A673 (cell line): ENCODE measurements at regions not wholly inside any gene's neighbourhood (a gene's known extent, or its start where the extent isn't known, plus 50 kb on each side); places are given as distances from the start of the nearest gene placed in this dataset.

Source experiments
- BruUV-seq: library from RNA; stranded (reverse); fragments of 400-500 nt; replicated peaks from 2 replicates; lab custom pipeline; 2021; lab: Mats Ljungman, UMichigan
- CTCF ChIA-PET: fragments of 300-600 bp; sonication (Branson Sonifier 250); formaldehyde crosslinking; loops from one replicate; lab custom pipeline; 2022; ENCODE audit warnings: antibody characterized with exemption; lab: Charles Lee
- POLR2A ChIA-PET: fragments of 300-600 bp; sonication (Branson Sonifier 250); formaldehyde crosslinking; loops from one replicate; lab custom pipeline; 2022; ENCODE audit warnings: antibody characterized with exemption; ENCODE audit not compliant: low non-redundant PET; lab: Charles Lee
- DNase-seq: peaks from one replicate; pipeline ENCODE4 v3.0.0-alpha.2; 2015; ENCODE audit warnings: low spot score
- H3K27ac ChIP-seq: fragments of 200-600 bp; sonication (generic); 2 replicates; pipeline ENCODE4 v1.5.1; 2016; ENCODE audit warnings: mixed run types, low read depth, mild to moderate bottlenecking, mixed read lengths, antibody characterized with exemption, low read length; ENCODE audit not compliant: poor library complexity, severe bottlenecking
- H3K27me3 ChIP-seq: fragments of 200-600 bp; sonication (generic); replicated peaks from 2 replicates; pipeline ENCODE4 v1.6.1; 2017; ENCODE audit warnings: mixed run types, low read depth, mild to moderate bottlenecking, mixed read lengths, antibody characterized with exemption, low read length; ENCODE audit not compliant: insufficient read depth, poor library complexity
- H3K36me3 ChIP-seq: fragments of 200-600 bp; sonication (generic); 2 replicates; pipeline ENCODE4 v1.6.1; 2016; ENCODE audit warnings: mixed run types, mild to moderate bottlenecking, mixed read lengths, antibody characterized with exemption, low read length; ENCODE audit not compliant: insufficient read depth, poor library complexity, severe bottlenecking
- H3K4me1 ChIP-seq: fragments of 200-600 bp; sonication (generic); 2 replicates; pipeline ENCODE4 v1.6.1; 2017; ENCODE audit warnings: mixed run types, mild to moderate bottlenecking, mixed read lengths, antibody characterized with exemption, low read length; ENCODE audit not compliant: insufficient read depth, poor library complexity, severe bottlenecking
- H3K4me3 ChIP-seq: fragments of 200-600 bp; sonication (generic); 2 replicates; pipeline ENCODE4 v1.5.1; 2016; ENCODE audit warnings: low read depth, mixed run types, mild to moderate bottlenecking, mixed read lengths, low read length; ENCODE audit not compliant: poor library complexity, severe bottlenecking
- H3K9me3 ChIP-seq: fragments of 200-600 bp; sonication (generic); 2 replicates; pipeline ENCODE4 v1.6.1; 2016; ENCODE audit warnings: mixed run types, low read depth, mild to moderate bottlenecking, mixed read lengths, antibody characterized with exemption, low read length; ENCODE audit not compliant: poor library complexity, severe bottlenecking
- CTCF ChIP-seq: fragments of 300-800, 200-600 bp; sonication (generic); conservative IDR thresholded peaks from 2 replicates; pipeline ENCODE4 v1.5.1; 2017; ENCODE audit warnings: low read depth, mild to moderate bottlenecking, antibody characterized with exemption, low read length, moderate library complexity, mixed read lengths
- EZH2 ChIP-seq: fragments of 200-600 bp; sonication (generic); IDR thresholded peaks from 2 replicates; pipeline ENCODE4 v1.6.1; 2017; ENCODE audit warnings: borderline replicate concordance, low read depth, mild to moderate bottlenecking, mixed read lengths, antibody characterized with exemption, low read length; ENCODE audit not compliant: poor library complexity, severe bottlenecking
- intact Hi-C: fragments of 100-400 bp; cut with micrococcal nuclease; formaldehyde crosslinking; loops from one replicate; pipeline ENCODE4 v1.10.0; 2022; ENCODE audit not compliant: unreplicated experiment

GRCh38 chr7:57388761-57389160 is 61.2 kb upstream of the ZNF716 start:
- DNase-seq: no peak
- BruUV-seq: no TSS peak
- peaks cover 30% of the 10 kb centered on the region for H3K9me3 ChIP-seq
- POLR2A ChIA-PET: no interaction called here
- intact Hi-C loops: no loop called here
- no peaks in the 10 kb centered on the region for H3K4me1 ChIP-seq
- no peaks in the 10 kb centered on the region for H3K27me3 ChIP-seq
- TF ChIP-seq EZH2 (no peak), CTCF (no peak)
- no peaks in the 10 kb centered on the region for H3K36me3 ChIP-seq
- no peak overlapping the region for H3K27ac ChIP-seq
- CTCF ChIA-PET: no interaction called here
- no peak overlapping the region for H3K4me3 ChIP-seq

DNA sequence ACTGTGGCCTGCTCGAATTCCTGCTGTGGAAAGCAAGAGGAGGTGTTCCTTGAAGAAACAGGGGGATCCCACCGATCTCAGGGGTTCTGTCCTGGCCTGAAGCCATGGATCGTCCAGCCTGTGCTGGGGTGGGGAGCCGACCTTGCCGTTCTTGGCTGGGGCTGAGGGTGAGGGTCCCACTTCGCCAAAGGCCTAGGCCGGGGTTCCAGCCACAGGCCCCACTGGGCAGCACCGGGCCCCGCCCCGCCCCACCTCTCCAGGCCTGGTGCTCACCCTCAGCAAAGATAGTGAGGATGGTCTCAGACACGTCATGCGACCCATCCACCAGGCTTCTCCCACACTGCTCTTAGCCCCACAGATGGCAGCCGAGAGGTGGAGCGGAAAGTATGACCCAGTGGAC is 51.4 kb upstream of the ZNF716 start:
- BruUV-seq: no TSS peak

DNA sequence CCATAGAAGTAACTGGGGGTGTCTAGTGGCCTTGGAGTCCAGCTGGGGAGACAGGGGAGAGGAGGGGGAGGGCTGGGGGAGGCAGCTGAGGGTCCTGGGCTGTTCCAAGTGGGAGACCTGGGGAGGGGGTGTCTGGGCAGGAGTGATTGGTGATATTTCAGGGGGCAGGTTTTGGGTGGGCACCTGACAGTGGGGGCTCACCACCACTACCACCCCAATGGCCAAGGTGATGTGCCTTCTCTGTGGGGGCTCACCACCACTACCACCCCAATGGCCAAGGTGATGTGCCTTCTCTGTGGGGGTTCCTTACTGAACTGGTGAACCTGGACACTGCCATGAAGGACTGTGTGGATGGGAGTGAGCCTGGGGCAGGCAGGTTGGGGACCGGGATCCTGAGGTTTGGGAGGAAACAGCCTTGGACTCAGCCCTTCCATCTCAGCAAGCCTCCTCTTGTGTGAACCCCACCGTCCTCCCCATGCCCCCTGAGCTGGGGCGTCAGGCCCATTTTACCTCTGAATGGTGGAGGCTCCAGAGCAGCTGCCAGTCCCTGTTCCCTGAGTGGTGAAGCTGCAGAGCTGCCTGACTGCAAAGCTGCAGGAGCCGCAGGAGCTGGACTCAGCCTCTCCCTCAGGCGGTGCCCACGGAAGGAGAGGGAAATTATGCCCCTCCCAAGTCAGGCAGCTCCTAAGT is 50.6 kb upstream of the ZNF716 start:
- H3K27ac ChIP-seq: no peak overlapping the region
- no peak for TF ChIP-seq EZH2
- no peak for TF ChIP-seq CTCF
- no peaks in the 10 kb centered on the region for H3K4me1 ChIP-seq
- ChIA-PET CTCF (no interaction called here), POLR2A (no interaction called here)
- BruUV-seq: no TSS peak
- H3K27me3 ChIP-seq: no peaks in the 10 kb centered on the region
- no peaks in the 10 kb centered on the region for H3K36me3 ChIP-seq
- intact Hi-C loops: no loop called here
- no peak for DNase-seq
- H3K4me3 ChIP-seq: no peak overlapping the region
- peaks cover 7% of the 10 kb centered on the region for H3K9me3 ChIP-seq

More for the DNA sequence above, 51.4 kb upstream of the ZNF716 start:
- Histone ChIP-seq H3K4me1 (no peaks in the 10 kb centered on the region), H3K36me3 (no peaks in the 10 kb centered on the region), H3K4me3 (no peak overlapping the region), H3K27ac (no peak overlapping the region), H3K9me3 (peaks cover 11% of the 10 kb centered on the region), H3K27me3 (no peaks in the 10 kb centered on the region)
- CTCF ChIA-PET: no interaction called here
- POLR2A ChIA-PET: no interaction called here
- DNase-seq: no peak
- intact Hi-C loops: no loop called here
- TF ChIP-seq EZH2 (no peak), CTCF (no peak)
